ENCODE measurements at regions not wholly inside any gene's neighbourhood (a gene's known extent, or its start where the extent isn't known, plus 50 kb on each side); places are given as distances from the start of the nearest gene placed in this dataset.

DNA sequence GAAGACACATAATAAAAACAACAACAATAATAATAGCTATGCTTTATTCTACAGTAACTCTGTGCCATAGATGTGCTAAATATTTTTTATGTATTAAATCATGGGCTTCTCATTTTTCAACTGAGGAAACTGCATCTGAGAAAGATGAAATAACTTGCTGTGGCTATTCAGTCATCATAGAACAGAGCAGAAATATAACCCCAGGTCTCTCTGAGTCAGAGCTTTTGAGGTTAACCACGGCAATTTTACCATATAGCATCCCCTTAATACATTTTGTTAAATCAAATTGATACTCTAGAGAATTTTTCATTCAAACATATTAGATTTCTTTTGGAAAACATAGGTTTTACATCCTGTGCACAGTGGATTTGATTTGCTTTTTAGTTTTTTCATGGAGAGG is 586.6 kb upstream of the KLHL29 start:
- no peak overlapping the region for H3K4me2 ChIP-seq (ENCODE audit: low read length)

DNA sequence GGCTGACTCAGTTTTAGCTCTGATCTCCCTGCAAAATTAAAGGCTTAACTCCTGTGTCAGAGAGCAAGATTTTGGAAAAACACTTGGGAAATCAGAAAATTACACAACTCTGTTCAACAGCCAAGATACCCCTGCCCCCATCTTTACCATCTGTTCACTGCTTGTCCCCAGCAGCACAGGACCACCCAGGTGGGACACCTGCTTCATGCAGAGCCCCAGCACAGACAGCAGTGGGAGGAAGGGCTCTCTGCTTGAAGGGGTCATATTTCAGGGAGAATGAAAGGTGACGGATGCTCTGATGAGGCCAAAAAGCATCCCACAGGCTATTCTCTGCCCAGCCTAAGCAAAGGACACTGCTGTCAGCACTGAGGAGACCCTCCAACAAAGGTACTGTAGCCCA is 584.6 kb upstream of the KLHL29 start:
- peaks cover 3% of the 10 kb centered on the region for H3K9me3 ChIP-seq (replicated peaks; ENCODE audit: low read length)
- no peaks in the 10 kb centered on the region for H3K36me3 ChIP-seq (ENCODE audit: insufficient read depth, low read length)
- H3K4me1 ChIP-seq (ENCODE audit: control insufficient read depth, insufficient read depth, low read length): no peaks in the 10 kb centered on the region
- H3K4me3 ChIP-seq (ENCODE audit: low read length): no peak overlapping the region
- H3K4me2 ChIP-seq (ENCODE audit: low read length): no peak overlapping the region
- no peaks in the 10 kb centered on the region for H3K27me3 ChIP-seq (ENCODE audit: control insufficient read depth, insufficient read depth, low read length)
- H3K9ac ChIP-seq (ENCODE audit: low read depth, low read length): no peak overlapping the region

More for the DNA sequence above, 586.6 kb upstream of the KLHL29 start:
- Histone ChIP-seq H3K36me3 (ENCODE audit: insufficient read depth, low read length) (no peaks in the 10 kb centered on the region), H3K9me3 (replicated peaks; ENCODE audit: low read length) (peaks cover 3% of the 10 kb centered on the region), H3K9ac (ENCODE audit: low read depth, low read length) (no peak overlapping the region), H3K27me3 (ENCODE audit: control insufficient read depth, insufficient read depth, low read length) (no peaks in the 10 kb centered on the region), H3K4me1 (ENCODE audit: control insufficient read depth, insufficient read depth, low read length) (no peaks in the 10 kb centered on the region), H3K4me3 (ENCODE audit: low read length) (no peak overlapping the region)

DNA sequence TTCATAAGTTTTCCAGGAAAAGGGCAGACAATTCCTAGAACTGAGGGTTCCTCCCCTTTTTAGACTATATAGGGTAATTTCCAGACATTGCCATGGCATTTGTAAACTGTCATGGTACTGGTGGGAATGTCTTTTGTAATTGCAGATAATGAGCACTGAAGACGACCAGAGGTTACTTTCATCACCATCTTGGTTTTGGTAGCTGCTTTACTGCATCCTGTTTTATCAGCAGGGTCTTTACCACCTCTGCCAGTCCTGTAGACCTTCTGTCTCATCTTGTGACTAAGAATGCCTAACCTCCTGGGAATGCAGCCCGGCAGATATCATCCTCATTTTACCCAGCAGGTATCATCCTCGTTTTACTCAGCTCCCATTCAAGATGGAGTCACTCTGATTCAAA is 583.9 kb upstream of the KLHL29 start:
- H3K9me3 ChIP-seq (replicated peaks; ENCODE audit: low read length): peaks cover 3% of the 10 kb centered on the region
- H3K9ac ChIP-seq (ENCODE audit: low read depth, low read length): no peak overlapping the region
- H3K27me3 ChIP-seq (ENCODE audit: control insufficient read depth, insufficient read depth, low read length): no peaks in the 10 kb centered on the region
- no peak overlapping the region for H3K4me3 ChIP-seq (ENCODE audit: low read length)
- no peak overlapping the region for H3K4me2 ChIP-seq (ENCODE audit: low read length)
- H3K36me3 ChIP-seq (ENCODE audit: insufficient read depth, low read length): no peaks in the 10 kb centered on the region
- H3K4me1 ChIP-seq (ENCODE audit: control insufficient read depth, insufficient read depth, low read length): no peaks in the 10 kb centered on the region

DNA sequence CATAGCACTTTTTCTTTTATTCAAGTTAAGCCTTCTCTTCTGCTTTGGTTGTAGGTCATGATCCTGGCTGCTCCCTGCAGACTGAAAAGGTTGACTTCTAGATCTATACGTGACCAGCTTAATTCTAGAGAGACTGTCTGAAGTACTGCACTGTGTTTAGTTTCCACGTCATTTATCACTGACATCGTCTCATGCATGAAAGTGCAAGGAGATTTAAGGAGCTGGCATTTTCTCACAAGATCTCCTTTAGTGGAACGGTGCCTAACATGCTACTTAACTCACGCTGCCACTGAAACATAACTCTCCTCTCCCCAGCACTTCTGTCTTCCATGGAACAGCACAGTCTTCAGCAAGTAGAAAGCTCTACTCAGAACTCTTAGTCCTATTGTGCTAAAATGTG is 583.0 kb upstream of the KLHL29 start:
- H3K9me3 ChIP-seq (replicated peaks; ENCODE audit: low read length): peaks cover 3% of the 10 kb centered on the region
- no peak overlapping the region for H3K4me3 ChIP-seq (ENCODE audit: low read length)
- H3K36me3 ChIP-seq (ENCODE audit: insufficient read depth, low read length): no peaks in the 10 kb centered on the region
- H3K4me1 ChIP-seq (ENCODE audit: control insufficient read depth, insufficient read depth, low read length): no peaks in the 10 kb centered on the region
- no peak overlapping the region for H3K4me2 ChIP-seq (ENCODE audit: low read length)
- H3K9ac ChIP-seq (ENCODE audit: low read depth, low read length): no peak overlapping the region
- H3K27me3 ChIP-seq (ENCODE audit: control insufficient read depth, insufficient read depth, low read length): no peaks in the 10 kb centered on the region

DNA sequence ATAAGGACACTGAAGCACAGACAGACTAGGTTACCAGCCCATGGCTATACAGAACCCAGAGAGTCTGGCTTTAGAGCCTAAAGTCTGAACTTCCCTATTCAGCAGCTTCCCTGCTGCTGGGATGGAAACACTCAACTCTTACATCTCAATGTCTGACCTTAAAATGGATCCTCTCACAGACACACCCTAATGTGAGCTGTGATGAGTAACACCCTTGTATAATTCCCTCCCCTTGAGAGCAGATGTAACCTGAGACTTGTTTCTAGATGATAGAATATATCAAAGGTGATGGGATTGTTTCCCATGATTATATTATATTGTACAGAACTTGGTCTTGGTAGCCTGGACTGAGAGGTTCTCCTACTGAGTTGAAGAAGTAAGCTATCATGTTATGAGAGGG is 577.1 kb upstream of the KLHL29 start:
- no peak overlapping the region for H3K9ac ChIP-seq (ENCODE audit: low read depth, low read length)
- H3K4me1 ChIP-seq (ENCODE audit: control insufficient read depth, insufficient read depth, low read length): no peaks in the 10 kb centered on the region
- no peaks in the 10 kb centered on the region for H3K27me3 ChIP-seq (ENCODE audit: control insufficient read depth, insufficient read depth, low read length)
- no peaks in the 10 kb centered on the region for H3K9me3 ChIP-seq (replicated peaks; ENCODE audit: low read length)
- no peak overlapping the region for H3K4me3 ChIP-seq (ENCODE audit: low read length)
- H3K4me2 ChIP-seq (ENCODE audit: low read length): no peak overlapping the region
- H3K36me3 ChIP-seq (ENCODE audit: insufficient read depth, low read length): no peaks in the 10 kb centered on the region

DNA sequence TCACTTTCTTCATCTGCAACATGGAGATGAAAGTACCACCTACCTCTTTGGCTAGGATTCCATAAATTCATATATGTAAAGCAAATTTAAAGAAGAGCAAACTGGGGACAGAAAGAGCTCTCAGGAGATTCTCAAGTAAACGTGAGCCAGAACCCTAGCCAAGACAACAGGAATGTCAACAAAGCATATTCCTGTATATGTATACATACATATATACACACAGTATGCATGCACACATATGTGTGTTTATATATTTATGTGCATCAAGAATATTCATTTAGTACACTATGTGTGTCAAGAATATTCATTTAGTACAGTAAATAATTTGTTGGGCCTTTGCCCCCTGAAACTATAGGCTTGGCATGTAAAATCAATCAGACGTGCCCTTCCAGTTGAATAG is 574.4 kb upstream of the KLHL29 start:
- Histone ChIP-seq H3K4me2 (ENCODE audit: low read length) (no peak overlapping the region), H3K9ac (ENCODE audit: low read depth, low read length) (no peak overlapping the region)

DNA sequence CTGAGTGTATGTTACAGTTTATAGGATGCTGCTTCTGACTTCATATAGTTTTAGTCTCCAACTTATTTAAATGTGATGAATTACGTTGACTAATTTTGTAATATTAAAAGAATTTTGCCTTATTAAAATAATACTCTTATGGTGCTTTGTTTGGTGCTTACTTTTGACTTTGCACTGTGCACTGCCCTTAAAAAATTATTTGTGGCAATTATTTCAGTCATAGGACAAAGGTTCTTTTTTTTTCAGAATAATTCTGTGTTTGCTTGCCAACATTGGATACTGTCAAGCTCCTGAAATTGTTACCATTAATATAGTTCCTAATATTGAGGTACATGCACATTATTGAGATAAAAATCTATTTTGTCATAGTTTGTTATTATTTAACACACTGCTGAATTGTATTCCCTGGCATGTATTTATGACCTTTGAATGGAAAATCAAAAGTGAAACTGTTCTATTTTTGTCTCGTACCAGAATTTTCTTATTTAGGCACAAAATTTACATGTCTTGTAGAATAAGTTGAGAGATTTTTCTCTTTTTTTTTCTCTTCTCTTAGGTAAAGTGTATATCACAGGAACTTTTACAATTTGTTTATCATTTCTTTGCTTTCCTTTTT is 572.8 kb upstream of the KLHL29 start:
- no peaks in the 10 kb centered on the region for H3K27me3 ChIP-seq (ENCODE audit: control insufficient read depth, insufficient read depth, low read length)
- H3K4me2 ChIP-seq (ENCODE audit: low read length): no peak overlapping the region
- H3K9ac ChIP-seq (ENCODE audit: low read depth, low read length): no peak overlapping the region
- no peaks in the 10 kb centered on the region for H3K4me1 ChIP-seq (ENCODE audit: control insufficient read depth, insufficient read depth, low read length)
- no peaks in the 10 kb centered on the region for H3K36me3 ChIP-seq (ENCODE audit: insufficient read depth, low read length)
- no peaks in the 10 kb centered on the region for H3K9me3 ChIP-seq (replicated peaks; ENCODE audit: low read length)
- no peak overlapping the region for H3K4me3 ChIP-seq (ENCODE audit: low read length)

More for the DNA sequence above, 574.4 kb upstream of the KLHL29 start:
- H3K36me3 ChIP-seq (ENCODE audit: insufficient read depth, low read length): no peaks in the 10 kb centered on the region
- H3K27me3 ChIP-seq (ENCODE audit: control insufficient read depth, insufficient read depth, low read length): no peaks in the 10 kb centered on the region
- no peaks in the 10 kb centered on the region for H3K4me1 ChIP-seq (ENCODE audit: control insufficient read depth, insufficient read depth, low read length)
- H3K9me3 ChIP-seq (replicated peaks; ENCODE audit: low read length): no peaks in the 10 kb centered on the region
- H3K4me3 ChIP-seq (ENCODE audit: low read length): no peak overlapping the region

DNA sequence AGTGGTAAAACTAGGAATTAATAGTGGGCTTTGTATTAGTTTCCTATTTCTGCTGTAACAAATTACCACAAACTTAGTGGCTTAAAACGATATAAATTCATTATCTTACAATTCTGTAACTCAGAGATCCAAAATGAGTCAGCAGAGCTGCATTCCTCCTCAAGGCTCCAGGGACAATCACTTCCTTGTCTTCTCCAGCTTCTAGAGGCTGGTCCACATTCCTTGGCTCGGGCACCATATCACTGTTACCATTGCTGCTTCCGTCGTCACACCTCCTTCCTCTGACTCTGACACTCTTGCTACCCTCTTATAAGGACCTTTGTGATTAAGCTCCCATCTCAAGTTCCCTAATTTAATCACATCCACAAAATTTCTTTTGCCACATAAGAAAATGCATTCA is 567.8 kb upstream of the KLHL29 start:
- no peaks in the 10 kb centered on the region for H3K27me3 ChIP-seq (ENCODE audit: control insufficient read depth, insufficient read depth, low read length)
- no peaks in the 10 kb centered on the region for H3K36me3 ChIP-seq (ENCODE audit: insufficient read depth, low read length)
- no peaks in the 10 kb centered on the region for H3K4me1 ChIP-seq (ENCODE audit: control insufficient read depth, insufficient read depth, low read length)
- H3K4me2 ChIP-seq (ENCODE audit: low read length): no peak overlapping the region
- no peaks in the 10 kb centered on the region for H3K9me3 ChIP-seq (replicated peaks; ENCODE audit: low read length)
- H3K9ac ChIP-seq (ENCODE audit: low read depth, low read length): no peak overlapping the region
- H3K4me3 ChIP-seq (ENCODE audit: low read length): no peak overlapping the region

DNA sequence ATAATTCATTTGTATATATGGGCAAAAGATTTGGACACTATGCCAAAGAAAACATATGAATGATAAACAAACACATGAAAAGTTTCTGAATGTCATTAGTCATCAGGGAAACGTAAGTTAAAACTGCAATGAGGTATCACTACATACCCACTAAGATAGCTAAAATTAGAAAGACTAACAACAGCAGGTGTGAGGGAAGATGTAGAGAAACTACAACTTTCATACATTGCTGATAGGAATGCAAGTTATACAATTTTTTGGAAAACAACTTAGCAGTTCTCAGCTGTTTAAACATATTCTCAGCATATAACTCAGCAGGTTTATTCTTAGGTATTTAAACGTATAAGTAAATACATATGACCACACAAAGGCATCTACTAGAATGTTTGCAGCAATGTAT is 563.5 kb upstream of the KLHL29 start:
- no peaks in the 10 kb centered on the region for H3K36me3 ChIP-seq (ENCODE audit: insufficient read depth, low read length)
- no peaks in the 10 kb centered on the region for H3K4me1 ChIP-seq (ENCODE audit: control insufficient read depth, insufficient read depth, low read length)
- H3K4me3 ChIP-seq (ENCODE audit: low read length): no peak overlapping the region
- no peaks in the 10 kb centered on the region for H3K27me3 ChIP-seq (ENCODE audit: control insufficient read depth, insufficient read depth, low read length)
- no peak overlapping the region for H3K9ac ChIP-seq (ENCODE audit: low read depth, low read length)
- no peak overlapping the region for H3K4me2 ChIP-seq (ENCODE audit: low read length)
- H3K9me3 ChIP-seq (replicated peaks; ENCODE audit: low read length): no peaks in the 10 kb centered on the region

DNA sequence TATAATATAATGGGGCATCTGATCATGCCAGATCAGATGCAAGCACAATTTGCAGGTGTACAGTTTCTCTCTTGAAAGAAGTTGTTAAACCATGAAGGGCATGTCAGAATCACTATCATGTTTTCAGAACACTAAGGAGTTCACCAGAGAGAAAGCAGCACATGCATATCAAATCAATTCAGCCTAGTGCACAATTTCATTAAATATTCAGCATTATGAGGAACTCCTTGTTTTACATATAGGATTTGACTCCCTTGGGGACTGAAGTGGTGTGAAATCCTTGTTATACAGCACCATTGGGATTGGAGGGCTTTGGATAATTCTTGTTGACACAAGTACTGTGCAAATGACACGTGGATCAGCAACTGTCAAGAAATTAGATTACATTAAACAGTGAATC is 562.1 kb upstream of the KLHL29 start:
- Histone ChIP-seq H3K4me2 (ENCODE audit: low read length) (no peak overlapping the region), H3K4me1 (ENCODE audit: control insufficient read depth, insufficient read depth, low read length) (no peaks in the 10 kb centered on the region), H3K9me3 (replicated peaks; ENCODE audit: low read length) (no peaks in the 10 kb centered on the region), H3K36me3 (ENCODE audit: insufficient read depth, low read length) (no peaks in the 10 kb centered on the region), H3K9ac (ENCODE audit: low read depth, low read length) (no peak overlapping the region), H3K4me3 (ENCODE audit: low read length) (no peak overlapping the region), H3K27me3 (ENCODE audit: control insufficient read depth, insufficient read depth, low read length) (no peaks in the 10 kb centered on the region)

DNA sequence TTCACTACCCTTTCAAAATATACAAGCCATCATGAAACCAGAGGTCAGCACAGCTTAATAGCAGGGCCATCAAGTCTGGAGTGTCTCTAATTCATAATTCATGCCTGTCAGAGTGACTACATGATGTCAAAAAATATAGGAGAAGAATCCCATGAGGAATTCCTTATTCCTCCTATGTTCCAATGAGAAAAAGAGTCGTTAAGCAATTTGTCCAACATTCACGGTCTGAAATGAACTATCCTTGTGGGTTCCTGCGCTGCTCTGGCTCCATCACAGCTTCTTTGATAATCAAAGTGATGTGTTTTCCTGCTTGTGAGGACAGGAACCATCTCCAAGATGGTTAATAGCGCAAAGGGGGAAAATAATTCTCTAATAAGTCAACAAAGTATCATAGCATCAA is 560.4 kb upstream of the KLHL29 start:
- Histone ChIP-seq H3K4me3 (ENCODE audit: low read length) (no peak overlapping the region), H3K4me2 (ENCODE audit: low read length) (no peak overlapping the region), H3K27me3 (ENCODE audit: control insufficient read depth, insufficient read depth, low read length) (no peaks in the 10 kb centered on the region), H3K36me3 (ENCODE audit: insufficient read depth, low read length) (no peaks in the 10 kb centered on the region), H3K9me3 (replicated peaks; ENCODE audit: low read length) (no peaks in the 10 kb centered on the region), H3K9ac (ENCODE audit: low read depth, low read length) (no peak overlapping the region), H3K4me1 (ENCODE audit: control insufficient read depth, insufficient read depth, low read length) (no peaks in the 10 kb centered on the region)

DNA sequence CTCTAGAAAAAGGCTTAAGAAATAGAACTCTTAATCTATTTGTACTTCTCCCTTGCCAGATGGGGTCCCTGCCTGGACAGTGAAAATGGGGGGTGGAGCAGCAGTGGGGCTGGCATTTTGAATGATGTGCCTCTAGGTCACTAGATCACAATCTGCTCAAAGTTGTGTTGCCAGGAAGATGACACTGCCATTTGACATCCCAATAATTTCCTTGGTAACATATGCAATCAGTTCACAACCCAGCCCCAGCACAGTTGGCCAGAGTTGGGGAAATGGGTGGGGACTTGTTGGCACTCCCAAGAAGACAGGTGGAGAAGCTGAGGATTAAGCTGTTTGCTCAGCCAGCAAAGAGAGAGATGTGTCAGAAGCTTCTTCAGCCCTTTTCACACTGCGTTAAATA is 558.3 kb upstream of the KLHL29 start:
- no peaks in the 10 kb centered on the region for H3K9me3 ChIP-seq (replicated peaks; ENCODE audit: low read length)
- no peaks in the 10 kb centered on the region for H3K4me1 ChIP-seq (ENCODE audit: control insufficient read depth, insufficient read depth, low read length)
- no peaks in the 10 kb centered on the region for H3K36me3 ChIP-seq (ENCODE audit: insufficient read depth, low read length)
- H3K4me2 ChIP-seq (ENCODE audit: low read length): no peak overlapping the region
- H3K9ac ChIP-seq (ENCODE audit: low read depth, low read length): no peak overlapping the region
- H3K27me3 ChIP-seq (ENCODE audit: control insufficient read depth, insufficient read depth, low read length): no peaks in the 10 kb centered on the region
- no peak overlapping the region for H3K4me3 ChIP-seq (ENCODE audit: low read length)

Data from skeletal muscle satellite cell (primary cell).